Epithelial cell of proximal tubule (primary cell): ENCODE measurements at regions not wholly inside any gene's neighbourhood (a gene's known extent, or its start where the extent isn't known, plus 50 kb on each side); places are given as distances from the start of the nearest gene placed in this dataset.

ENCODE experiments used
- DNase-seq: peaks from one replicate; pipeline ENCODE4 v3.0.0-alpha.2; 2011; ENCODE audit warnings: low read depth
- H3K4me3 ChIP-seq: 2 replicates; pipeline ENCODE4 v1.5.1; 2011; ENCODE audit warnings: low read depth, mild to moderate bottlenecking, low read length
- TF ChIP-seq, protein P1 (sequence below): conservative IDR thresholded peaks from 2 replicates; pipeline ENCODE4 v1.5.1; 2012; ENCODE audit warnings: low read depth, mild to moderate bottlenecking, low read length

DNA sequence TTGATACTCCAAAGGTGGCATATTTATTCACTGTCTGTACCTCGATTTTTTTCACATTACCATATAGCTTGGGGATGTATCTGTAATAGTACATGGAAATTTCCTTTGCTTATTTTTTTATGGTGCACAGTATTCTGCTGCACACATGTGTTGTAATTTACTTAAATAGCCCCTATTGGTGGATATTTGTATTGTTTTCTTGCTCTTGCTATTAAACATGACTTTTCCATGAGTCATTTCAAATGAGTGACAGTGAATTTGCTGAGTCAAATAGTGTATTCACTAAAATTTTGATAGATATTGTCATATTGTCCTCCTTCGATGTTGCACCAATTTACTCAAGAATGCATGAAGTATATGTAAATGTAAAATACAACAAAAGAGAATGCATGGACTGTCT is 122.7 kb upstream of the STEAP4 start:
- TF ChIP-seq, protein P1, sequence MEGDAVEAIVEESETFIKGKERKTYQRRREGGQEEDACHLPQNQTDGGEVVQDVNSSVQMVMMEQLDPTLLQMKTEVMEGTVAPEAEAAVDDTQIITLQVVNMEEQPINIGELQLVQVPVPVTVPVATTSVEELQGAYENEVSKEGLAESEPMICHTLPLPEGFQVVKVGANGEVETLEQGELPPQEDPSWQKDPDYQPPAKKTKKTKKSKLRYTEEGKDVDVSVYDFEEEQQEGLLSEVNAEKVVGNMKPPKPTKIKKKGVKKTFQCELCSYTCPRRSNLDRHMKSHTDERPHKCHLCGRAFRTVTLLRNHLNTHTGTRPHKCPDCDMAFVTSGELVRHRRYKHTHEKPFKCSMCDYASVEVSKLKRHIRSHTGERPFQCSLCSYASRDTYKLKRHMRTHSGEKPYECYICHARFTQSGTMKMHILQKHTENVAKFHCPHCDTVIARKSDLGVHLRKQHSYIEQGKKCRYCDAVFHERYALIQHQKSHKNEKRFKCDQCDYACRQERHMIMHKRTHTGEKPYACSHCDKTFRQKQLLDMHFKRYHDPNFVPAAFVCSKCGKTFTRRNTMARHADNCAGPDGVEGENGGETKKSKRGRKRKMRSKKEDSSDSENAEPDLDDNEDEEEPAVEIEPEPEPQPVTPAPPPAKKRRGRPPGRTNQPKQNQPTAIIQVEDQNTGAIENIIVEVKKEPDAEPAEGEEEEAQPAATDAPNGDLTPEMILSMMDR = no peak
- H3K4me3 ChIP-seq = no peak overlapping the region
- no peak for DNase-seq

DNA sequence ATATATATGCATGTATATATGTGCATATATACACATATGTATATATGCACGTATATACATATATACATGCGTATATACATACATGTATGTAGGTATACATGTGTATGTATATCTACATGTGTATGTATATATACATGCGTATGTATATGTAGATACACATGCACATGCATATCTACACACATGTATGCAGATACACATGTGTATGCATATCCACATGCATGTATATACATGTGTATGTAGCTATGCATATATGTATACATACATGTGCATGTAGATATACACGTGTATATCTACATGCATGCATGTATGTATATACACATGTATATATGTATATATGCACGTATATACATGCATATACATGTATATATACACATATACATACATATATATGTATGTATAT is 95.8 kb upstream of the STEAP4 start:
- no peak overlapping the region for H3K4me3 ChIP-seq
- DNase-seq = no peak
- TF ChIP-seq, protein P1 = no peak

DNA sequence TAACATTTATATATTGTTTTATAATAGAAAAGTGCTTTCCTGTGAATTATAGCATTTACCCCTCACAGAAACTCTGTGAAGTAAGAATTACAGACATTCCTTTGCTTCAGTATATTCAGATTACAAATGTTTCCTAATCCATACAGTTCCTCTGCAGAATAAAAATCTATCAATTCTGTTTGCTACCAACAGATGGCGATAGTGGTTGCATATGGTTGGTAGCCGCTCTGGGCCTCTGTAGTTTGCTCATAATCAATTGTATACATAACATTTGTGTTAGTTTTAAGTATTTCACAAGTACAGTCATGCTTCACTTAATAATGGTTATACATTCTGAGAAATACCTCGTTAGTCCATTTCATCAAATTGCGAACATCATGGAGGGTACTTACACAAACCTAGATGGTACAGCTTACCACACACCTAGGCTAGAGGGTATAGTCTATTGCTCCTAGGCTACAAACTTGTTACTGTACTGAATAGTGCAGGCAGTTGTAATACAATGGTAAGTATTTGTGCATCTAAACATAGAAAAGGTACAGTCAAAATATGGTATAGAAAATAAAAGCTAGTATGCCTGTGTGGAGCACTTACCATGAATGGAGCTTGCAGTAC is 94.4 kb upstream of the STEAP4 start:
- H3K4me3 ChIP-seq = no peak overlapping the region
- no peak for DNase-seq
- TF ChIP-seq, protein P1 = peak; percentile 72

DNA sequence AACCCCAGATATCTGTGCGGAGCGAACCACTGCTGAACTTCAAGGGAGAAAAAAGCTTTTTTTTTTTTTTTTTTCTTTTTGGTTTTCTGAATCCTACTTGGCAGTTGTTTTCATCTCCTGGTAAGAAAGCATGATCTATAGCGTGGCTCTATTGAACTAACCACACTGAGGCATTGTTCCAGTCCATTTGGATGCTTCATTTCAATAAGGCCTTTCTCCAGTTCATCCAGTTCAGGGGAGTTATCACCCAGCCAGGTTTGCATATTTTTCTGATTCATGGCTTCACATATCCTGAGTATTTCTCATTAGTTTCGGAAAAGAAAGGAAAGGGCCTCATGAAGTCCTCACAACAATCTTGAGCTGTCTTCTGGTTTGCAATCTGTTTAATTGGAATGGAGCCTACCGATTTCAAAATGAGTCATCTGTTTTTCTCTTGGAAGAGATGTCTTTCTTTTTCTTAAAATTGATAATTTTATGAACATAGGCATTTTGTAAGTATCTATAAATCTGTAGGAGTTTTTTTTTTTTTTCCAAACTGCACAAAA is 93.1 kb upstream of the STEAP4 start:
- H3K4me3 ChIP-seq = no peak overlapping the region
- no peak for DNase-seq
- TF ChIP-seq, protein P1 = no peak

DNA sequence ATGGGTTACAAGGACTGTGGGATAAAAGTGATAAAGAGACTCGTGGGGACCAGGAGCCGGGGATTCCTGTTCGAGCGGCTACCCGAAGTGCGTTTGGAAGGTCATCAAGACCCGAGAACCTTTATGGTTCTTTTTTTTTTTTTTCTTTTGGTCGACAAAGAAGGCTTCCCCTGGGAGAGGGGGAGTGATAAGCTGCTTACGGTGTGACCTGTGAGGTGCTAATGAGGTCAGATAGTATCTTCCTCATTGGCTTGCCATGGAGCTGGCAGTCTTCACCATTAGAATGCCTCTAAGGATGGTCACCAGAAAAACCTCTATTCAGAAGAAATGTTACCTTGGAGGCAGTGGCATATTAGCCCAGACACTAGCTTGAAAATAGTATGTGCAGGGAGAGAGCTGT is 92.3 kb upstream of the STEAP4 start:
- DNase-seq = no peak
- TF ChIP-seq, protein P1 = no peak
- no peak overlapping the region for H3K4me3 ChIP-seq

DNA sequence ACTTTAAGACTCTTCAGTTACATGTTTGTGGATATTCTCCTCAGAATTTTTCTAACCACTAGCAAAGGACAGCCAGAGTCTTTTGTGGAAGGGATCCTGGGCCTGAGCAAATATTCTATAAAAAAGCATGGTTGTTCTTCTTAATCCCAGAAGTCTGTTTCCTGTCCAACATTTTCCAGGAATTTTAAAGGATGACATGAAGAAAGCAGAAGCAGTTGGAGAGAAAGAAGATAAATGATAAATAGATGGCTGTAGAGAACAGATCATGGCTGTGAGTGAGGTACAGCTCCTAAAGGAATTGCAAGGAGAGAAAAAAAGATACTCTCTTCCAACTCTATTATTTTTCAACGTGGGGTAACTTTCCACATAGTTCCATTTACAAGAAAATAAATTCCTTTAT is 91.8 kb upstream of the STEAP4 start:
- DNase-seq = no peak
- no peak overlapping the region for H3K4me3 ChIP-seq
- TF ChIP-seq, protein P1 = no peak

DNA sequence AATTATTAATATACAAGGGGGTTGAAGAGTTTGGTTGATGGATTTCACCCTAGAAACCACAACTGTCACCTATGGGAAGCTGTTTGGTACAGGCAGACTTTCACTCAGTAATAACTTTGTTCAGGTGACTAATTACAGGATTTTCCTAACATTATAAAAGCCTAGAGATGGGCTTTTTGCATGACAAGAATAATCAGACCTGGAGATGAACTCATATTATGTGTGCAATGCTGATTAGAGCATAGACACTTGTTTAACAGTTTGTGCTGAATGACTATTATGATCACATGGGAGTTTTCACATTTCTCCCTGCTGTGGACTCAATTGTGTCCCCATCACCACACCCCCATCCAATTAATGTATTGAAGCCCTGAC is 90.2 kb upstream of the STEAP4 start:
- TF ChIP-seq, protein P1 = no peak
- no peak for DNase-seq
- no peak overlapping the region for H3K4me3 ChIP-seq
